GM19468 (cell line): ENCODE measurements at regions not wholly inside any gene's neighbourhood (a gene's known extent, or its start where the extent isn't known, plus 50 kb on each side); places are given as distances from the start of the nearest gene placed in this dataset.

Experiments
- ATAC-seq: cut with Tn5 transposase; IDR thresholded peaks from one replicate; pipeline ENCODE4 v1.9.1; 2021; ENCODE audit warnings: mild to moderate bottlenecking, moderate library complexity, moderate number of reproducible peaks; ENCODE audit not compliant: unreplicated experiment; ENCODE audit errors: extremely low read depth

GRCh38 chr4:141395246-141395830 lies 174.6 kb downstream of the ZNF330 start:
- no peak for ATAC-seq

GRCh38 chr4:141395919-141396318 lies 175.2 kb downstream of the ZNF330 start:
- ATAC-seq = no peak

GRCh38 chr4:141402712-141403111 lies 182.0 kb downstream of the ZNF330 start:
- no peak for ATAC-seq

- ATAC-seq = no peak
These were observed 183.1 kb downstream of the ZNF330 start for GRCh38 chr4:141403782-141404181.

- no peak for ATAC-seq
These were observed 185.5 kb downstream of the ZNF330 start for GRCh38 chr4:141406237-141406636.

GRCh38 chr4:141409556-141409955 lies 188.9 kb downstream of the ZNF330 start:
- ATAC-seq = no peak

- no peak for ATAC-seq
These were observed 190.1 kb downstream of the ZNF330 start for GRCh38 chr4:141410839-141411238.

GRCh38 chr4:141411936-141412335 lies 191.2 kb downstream of the ZNF330 start:
- ATAC-seq = no peak

GRCh38 chr4:141413366-141413765 lies 192.7 kb downstream of the ZNF330 start:
- no peak for ATAC-seq

GRCh38 chr4:141415651-141416050 lies 195.0 kb downstream of the ZNF330 start:
- no peak for ATAC-seq

GRCh38 chr4:141416219-141416618 lies 195.5 kb downstream of the ZNF330 start:
- no peak for ATAC-seq

- no peak for ATAC-seq
These were observed 196.1 kb downstream of the ZNF330 start for GRCh38 chr4:141416677-141417363.

- no peak for ATAC-seq
These were observed 196.7 kb downstream of the ZNF330 start for GRCh38 chr4:141417387-141417786.

- ATAC-seq = no peak
These were observed 204.4 kb downstream of the ZNF330 start for GRCh38 chr4:141425124-141425523.

- no peak for ATAC-seq
These were observed 207.1 kb downstream of the ZNF330 start for GRCh38 chr4:141427726-141428296.

- no peak for ATAC-seq
These were observed 206.4 kb upstream of the IL15 start for GRCh38 chr4:141429933-141430332.

- ATAC-seq = no peak
These were observed 205.7 kb upstream of the IL15 start for GRCh38 chr4:141430686-141431085.

- no peak for ATAC-seq
These were observed 204.2 kb upstream of the IL15 start for GRCh38 chr4:141432000-141432712.

GRCh38 chr4:141435446-141436225 lies 200.7 kb upstream of the IL15 start:
- no peak for ATAC-seq

- no peak for ATAC-seq
These were observed 197.2 kb upstream of the IL15 start for GRCh38 chr4:141439223-141439622.
